HUES48 (cell line): ENCODE measurements at regions not wholly inside any gene's neighbourhood (a gene's known extent, or its start where the extent isn't known, plus 50 kb on each side); places are given as distances from the start of the nearest gene placed in this dataset.

Experiments used
- H3K27ac ChIP-seq: one replicate; pipeline ENCODE4 v1.7.0; 2013; ENCODE audit warnings: low read depth, low read length, inconsistent platforms
- H3K27me3 ChIP-seq: 2 replicates; pipeline ENCODE4 v1.6.1; 2013; ENCODE audit warnings: mild to moderate bottlenecking, low read length; ENCODE audit not compliant: control insufficient read depth, insufficient read depth
- H3K36me3 ChIP-seq: 2 replicates; pipeline ENCODE4 v1.6.1; 2013; ENCODE audit warnings: low read length; ENCODE audit not compliant: control insufficient read depth, insufficient read depth
- H3K4me1 ChIP-seq: 2 replicates; pipeline ENCODE4 v1.6.1; 2013; ENCODE audit warnings: mild to moderate bottlenecking, low read length; ENCODE audit not compliant: control insufficient read depth, insufficient read depth
- H3K4me3 ChIP-seq: 2 replicates; pipeline ENCODE4 v1.5.1; 2013; ENCODE audit warnings: mild to moderate bottlenecking, low read depth, low read length
- H3K9ac ChIP-seq: 2 replicates; pipeline ENCODE4 v1.6.1; 2013; ENCODE audit warnings: mild to moderate bottlenecking, low read depth, low read length, moderate library complexity
- H3K9me3 ChIP-seq: 2 replicates; pipeline ENCODE4 v1.6.1; 2013; ENCODE audit warnings: low read length; ENCODE audit not compliant: control insufficient read depth, insufficient read depth

DNA sequence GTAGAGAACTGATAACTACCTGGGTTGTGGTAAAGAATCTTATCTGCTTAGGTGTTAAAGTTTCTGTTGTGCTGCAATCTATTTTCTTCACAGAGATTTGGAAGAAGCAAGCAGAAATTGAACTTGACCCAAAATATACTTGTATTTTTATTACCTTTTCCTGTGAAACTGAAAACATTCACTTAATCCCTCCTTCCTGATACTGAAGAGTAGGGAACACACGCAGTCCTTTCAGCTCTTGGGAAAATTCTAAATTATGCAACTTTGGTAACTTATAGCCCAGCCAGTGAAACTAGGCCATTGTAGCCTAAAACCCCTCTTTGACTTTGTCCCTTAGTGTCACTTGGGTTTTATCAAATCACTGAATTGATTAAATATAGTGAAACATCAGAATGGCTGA is 128.4 kb upstream of the MEIS1 start:
- Histone ChIP-seq H3K9me3 (0 out of 2 replicates have a peak, but pooled peaks cover 3% of the 10 kb centered on the region), H3K9ac (no peak overlapping the region), H3K4me3 (no peak overlapping the region), H3K4me1 (no peaks in the 10 kb centered on the region), H3K27ac (no peak overlapping the region), H3K36me3 (no peaks in the 10 kb centered on the region), H3K27me3 (no peaks in the 10 kb centered on the region)

DNA sequence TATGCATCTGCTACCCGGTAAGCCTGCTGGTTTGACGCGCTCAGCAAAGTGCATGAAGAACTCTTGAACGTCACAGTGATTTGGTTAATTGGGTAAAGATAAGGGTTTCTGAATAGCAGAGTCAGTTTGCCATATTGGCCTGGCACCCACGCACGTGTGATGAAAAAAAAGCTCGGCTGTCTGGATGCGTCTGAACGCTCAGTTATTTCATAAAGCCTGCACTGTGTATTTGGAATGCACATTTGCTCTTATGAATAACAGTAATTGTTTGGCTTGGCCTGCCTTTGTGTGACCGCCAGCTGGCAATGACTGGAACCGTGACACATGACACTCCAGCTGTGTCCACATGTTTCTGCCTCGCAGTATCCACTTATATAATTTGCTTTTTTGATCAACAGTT is 129.2 kb upstream of the MEIS1 start:
- Histone ChIP-seq H3K27ac (no peak overlapping the region), H3K9me3 (no peaks in the 10 kb centered on the region), H3K9ac (no peak overlapping the region), H3K4me1 (no peaks in the 10 kb centered on the region), H3K36me3 (no peaks in the 10 kb centered on the region), H3K27me3 (no peaks in the 10 kb centered on the region), H3K4me3 (no peak overlapping the region)

DNA sequence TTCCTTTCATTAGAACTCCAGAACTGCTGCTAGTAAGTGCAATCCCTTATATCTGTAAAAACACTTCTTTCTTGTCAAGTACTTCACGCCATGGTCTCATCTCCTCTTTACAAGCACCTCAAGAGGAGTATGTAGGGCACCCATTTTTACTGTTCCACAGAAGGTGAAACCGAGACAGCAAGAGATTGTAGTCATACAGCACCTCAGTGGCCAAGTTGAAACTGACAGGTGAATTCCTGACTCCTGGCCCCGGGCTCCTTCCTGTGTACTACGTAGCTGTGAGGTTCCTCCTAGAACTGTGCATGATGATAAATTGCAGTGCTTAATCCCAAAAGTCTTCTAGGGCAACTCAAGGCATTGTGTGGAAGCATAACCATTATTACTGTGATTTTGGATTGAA is 131.5 kb upstream of the MEIS1 start:
- Histone ChIP-seq H3K9ac (no peak overlapping the region), H3K27me3 (no peaks in the 10 kb centered on the region), H3K4me3 (no peak overlapping the region), H3K4me1 (no peaks in the 10 kb centered on the region), H3K36me3 (no peaks in the 10 kb centered on the region), H3K27ac (no peak overlapping the region), H3K9me3 (no peaks in the 10 kb centered on the region)

GRCh38 chr2:66301767-66302140 is 133.2 kb upstream of the MEIS1 start:
- Histone ChIP-seq H3K9ac (no peak overlapping the region), H3K4me1 (no peaks in the 10 kb centered on the region), H3K27me3 (no peaks in the 10 kb centered on the region), H3K9me3 (no peaks in the 10 kb centered on the region), H3K4me3 (no peak overlapping the region), H3K36me3 (no peaks in the 10 kb centered on the region), H3K27ac (no peak overlapping the region)

GRCh38 chr2:66301022-66301766 is 133.7 kb upstream of the MEIS1 start:
- no peaks in the 10 kb centered on the region for H3K36me3 ChIP-seq
- H3K27me3 ChIP-seq, result no peaks in the 10 kb centered on the region
- no peak overlapping the region for H3K4me3 ChIP-seq
- no peaks in the 10 kb centered on the region for H3K9me3 ChIP-seq
- no peak overlapping the region for H3K9ac ChIP-seq
- no peaks in the 10 kb centered on the region for H3K4me1 ChIP-seq
- no peak overlapping the region for H3K27ac ChIP-seq

DNA sequence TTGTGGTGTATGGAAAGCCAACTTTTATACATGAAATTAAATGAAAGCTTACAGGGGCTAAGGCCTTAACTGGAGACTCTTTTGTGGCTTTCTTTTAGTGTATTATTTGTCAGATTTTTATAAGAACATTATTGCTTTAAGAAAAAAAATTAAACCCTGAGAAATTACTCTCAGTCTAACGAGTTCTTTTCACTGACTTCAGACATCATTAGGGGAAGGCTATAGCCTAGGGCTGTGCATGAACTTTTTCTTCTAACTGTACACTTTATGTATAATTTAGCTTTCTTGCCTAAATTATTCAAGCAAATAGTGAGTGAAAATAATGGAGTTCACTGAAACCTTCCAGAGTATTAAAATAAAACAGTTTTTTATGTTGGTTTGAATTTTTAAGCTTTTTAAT is 151.1 kb upstream of the MEIS1 start:
- no peak overlapping the region for H3K9ac ChIP-seq
- H3K36me3 ChIP-seq, result no peaks in the 10 kb centered on the region
- no peaks in the 10 kb centered on the region for H3K27me3 ChIP-seq
- no peak overlapping the region for H3K27ac ChIP-seq
- no peaks in the 10 kb centered on the region for H3K4me1 ChIP-seq
- H3K4me3 ChIP-seq, result no peak overlapping the region
- no peaks in the 10 kb centered on the region for H3K9me3 ChIP-seq

GRCh38 chr2:66281980-66282379 is 152.9 kb upstream of the MEIS1 start:
- H3K4me1 ChIP-seq, result no peaks in the 10 kb centered on the region
- H3K27me3 ChIP-seq, result no peaks in the 10 kb centered on the region

DNA sequence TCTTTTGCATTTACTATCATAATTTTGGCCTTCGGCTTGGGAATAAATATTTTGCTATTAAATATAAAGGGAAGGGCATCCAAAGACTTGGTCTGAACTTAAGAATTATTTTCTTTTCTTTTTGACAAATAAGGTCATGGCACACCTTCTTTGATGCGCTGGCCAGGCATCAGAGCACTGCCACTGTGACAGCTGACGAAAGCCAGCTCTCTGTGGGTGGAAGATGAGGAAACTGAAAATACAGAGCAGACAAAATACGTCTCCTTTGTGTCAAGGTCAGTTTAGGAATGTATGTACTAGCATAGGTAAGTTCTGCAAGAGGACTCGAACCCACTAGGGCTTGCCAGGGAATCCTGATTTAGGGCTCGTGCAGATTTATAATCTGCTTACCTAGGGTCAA is 155.9 kb upstream of the MEIS1 start:
- no peaks in the 10 kb centered on the region for H3K27me3 ChIP-seq
- no peaks in the 10 kb centered on the region for H3K36me3 ChIP-seq
- no peak overlapping the region for H3K9ac ChIP-seq
- H3K4me3 ChIP-seq, result no peak overlapping the region
- no peaks in the 10 kb centered on the region for H3K4me1 ChIP-seq
- no peaks in the 10 kb centered on the region for H3K9me3 ChIP-seq
- no peak overlapping the region for H3K27ac ChIP-seq

More at GRCh38 chr2:66281980-66282379, 152.9 kb upstream of the MEIS1 start:
- Histone ChIP-seq H3K9me3 (no peaks in the 10 kb centered on the region), H3K27ac (no peak overlapping the region), H3K4me3 (no peak overlapping the region), H3K36me3 (no peaks in the 10 kb centered on the region), H3K9ac (no peak overlapping the region)

DNA sequence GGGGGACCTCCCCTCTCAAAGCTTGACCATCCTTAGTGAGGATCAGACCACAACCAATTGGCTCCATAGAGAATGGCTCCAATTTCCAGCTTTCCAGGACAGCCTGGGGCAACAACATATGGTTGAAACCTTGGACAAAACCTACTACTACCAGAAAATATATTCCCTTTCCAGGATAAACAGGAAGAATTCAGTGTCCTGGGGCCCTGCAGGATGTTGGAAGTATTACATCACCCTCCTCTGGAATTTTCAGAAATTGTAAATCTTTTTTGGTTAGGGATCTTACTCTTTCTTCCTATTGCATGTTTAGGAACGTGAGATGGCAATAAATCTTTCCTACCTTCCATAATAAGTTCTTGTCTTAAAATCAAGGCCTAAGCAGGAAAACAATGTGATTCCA is 158.9 kb upstream of the MEIS1 start:
- Histone ChIP-seq H3K27me3 (no peaks in the 10 kb centered on the region), H3K4me3 (no peak overlapping the region), H3K4me1 (peaks cover 4% of the 10 kb centered on the region; the same call in 1 of the 2 replicates), H3K9me3 (no peaks in the 10 kb centered on the region), H3K36me3 (no peaks in the 10 kb centered on the region), H3K9ac (no peak overlapping the region), H3K27ac (no peak overlapping the region)

- Histone ChIP-seq H3K4me3 (no peak overlapping the region), H3K27me3 (no peaks in the 10 kb centered on the region), H3K9me3 (no peaks in the 10 kb centered on the region), H3K9ac (no peak overlapping the region), H3K36me3 (no peaks in the 10 kb centered on the region), H3K4me1 (peaks cover 21% of the 10 kb centered on the region), H3K27ac (no peak overlapping the region)
Measured at GRCh38 chr2:66273933-66274490, 160.9 kb upstream of the MEIS1 start.

DNA sequence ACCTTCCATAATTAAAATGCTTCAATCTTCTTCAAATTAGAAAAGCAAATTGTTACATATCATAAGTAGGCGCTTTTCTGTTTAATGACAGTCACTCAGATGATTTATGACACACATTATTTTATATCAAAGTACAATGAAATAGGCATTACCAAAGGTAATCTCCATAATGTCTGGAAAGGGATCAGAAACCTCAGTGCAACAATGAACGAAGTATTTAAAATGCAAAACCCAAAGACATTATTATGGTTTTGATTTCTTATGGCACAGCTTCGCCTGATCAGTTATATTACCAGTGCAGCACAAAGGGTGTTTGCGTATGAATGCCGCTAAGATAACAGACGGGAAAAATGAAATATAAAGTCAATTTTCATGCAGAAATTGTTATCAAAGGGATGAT is 162.2 kb upstream of the MEIS1 start:
- Histone ChIP-seq H3K4me1 (peaks cover 21% of the 10 kb centered on the region), H3K36me3 (no peaks in the 10 kb centered on the region), H3K27me3 (no peaks in the 10 kb centered on the region), H3K9ac (no peak overlapping the region), H3K27ac (no peak overlapping the region), H3K9me3 (no peaks in the 10 kb centered on the region), H3K4me3 (no peak overlapping the region)
